PFSK-1 (cell line): ENCODE measurements at regions not wholly inside any gene's neighbourhood (a gene's known extent, or its start where the extent isn't known, plus 50 kb on each side); places are given as distances from the start of the nearest gene placed in this dataset.

Experiments
- FOXP2 ChIP-seq: optimal IDR thresholded peaks from 2 replicates; pipeline ENCODE3; 2011; ENCODE audit warnings: borderline replicate concordance, control low read depth, inconsistent platforms; ENCODE audit not compliant: insufficient read depth; ENCODE audit errors: extremely low read length, extremely low read depth
- POLR2AphosphoS5 ChIP-seq: IDR thresholded peaks from 2 replicates; pipeline ENCODE4 v1.6.1; 2012; ENCODE audit warnings: low read depth, mild to moderate bottlenecking, control low read depth, low read length, moderate library complexity
- REST ChIP-seq, 2 experiments: IDR thresholded peaks; 2 replicates each; pipeline versions ENCODE4 v1.6.1 to v1.8.0; 2011 to 2012; ENCODE audit warnings: low read depth in 2 of 2, low read length in 2 of 2, control low read depth in 1 of 2, inconsistent platforms in 1 of 2, mild to moderate bottlenecking in 1 of 2, moderate library complexity in 1 of 2; ENCODE audit not compliant: insufficient read depth in 1 of 2
- SIN3A ChIP-seq: IDR thresholded peaks from 2 replicates; pipeline ENCODE4 v1.6.1; 2012; ENCODE audit warnings: mild to moderate bottlenecking, low read length, moderate library complexity, borderline replicate concordance; ENCODE audit not compliant: insufficient read depth
- TAF1 ChIP-seq: IDR thresholded peaks from 2 replicates; pipeline ENCODE4 v1.6.1; 2012; ENCODE audit warnings: low read length, control low read depth, borderline replicate concordance; ENCODE audit not compliant: insufficient read depth

DNA sequence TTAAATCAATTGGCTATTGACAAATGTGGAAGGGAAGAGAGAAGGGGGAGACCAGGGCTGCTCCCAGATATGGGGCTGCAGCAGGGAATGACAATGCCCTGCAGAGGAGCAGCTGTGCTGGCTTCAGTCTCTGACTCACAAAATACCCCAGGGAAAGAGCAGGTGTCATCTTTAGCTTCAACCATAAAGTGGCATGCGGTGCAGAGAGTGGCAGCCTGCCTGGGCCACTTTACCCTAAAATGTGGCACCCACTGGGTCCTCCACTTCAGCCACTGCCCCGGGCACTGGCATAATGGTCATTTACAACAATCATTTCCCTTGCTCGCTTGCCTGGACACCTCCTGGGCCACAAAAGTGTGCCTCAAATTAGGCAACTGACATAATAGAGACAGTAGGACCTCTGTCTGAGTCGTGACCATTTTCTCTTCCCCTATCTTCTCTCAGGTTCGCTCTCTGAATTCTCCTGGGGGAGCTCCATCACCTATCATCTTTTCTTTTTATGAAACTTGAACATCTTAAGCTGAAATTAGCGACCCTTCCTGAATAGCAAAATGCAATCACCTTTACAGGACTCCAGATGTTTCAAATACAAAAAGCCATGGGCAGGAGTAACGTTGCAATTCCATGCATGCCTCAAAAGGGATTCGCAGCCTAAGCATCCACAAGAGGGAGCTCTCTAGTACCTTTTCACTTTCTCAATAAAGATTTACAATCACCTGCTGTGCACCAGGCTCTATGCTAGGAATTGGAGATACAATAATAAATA is 179.9 kb upstream of the ATF7IP start:
- TF ChIP-seq FOXP2 (no peak), POLR2AphosphoS5 (no peak), REST (IDR thresholded peaks at IDR 0.05; ENCODE audit: insufficient read depth in 1 of 2, low read depth in 2 of 2, low read length in 2 of 2) (no peak), TAF1 (no peak), SIN3A (no peak)

DNA sequence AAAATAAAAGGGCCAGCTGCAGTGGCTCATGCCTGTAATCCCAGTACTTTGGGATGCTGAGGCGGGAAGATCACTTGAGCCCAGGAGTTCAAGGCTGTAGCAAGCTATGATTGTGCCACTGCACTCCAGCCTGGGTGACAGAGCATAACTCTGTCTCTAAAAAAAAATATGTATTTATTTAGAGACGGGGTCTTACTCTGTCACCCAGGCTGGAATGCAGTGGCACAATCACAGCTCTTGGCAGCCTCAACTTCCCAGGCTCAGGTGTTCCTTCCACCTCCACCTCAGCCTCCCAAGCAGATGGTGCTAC is 179.3 kb upstream of the ATF7IP start:
- TF ChIP-seq REST (IDR thresholded peaks at IDR 0.05; ENCODE audit: insufficient read depth in 1 of 2, low read depth in 2 of 2, low read length in 2 of 2) (no peak), POLR2AphosphoS5 (no peak), SIN3A (no peak), FOXP2 (no peak), TAF1 (no peak)

DNA sequence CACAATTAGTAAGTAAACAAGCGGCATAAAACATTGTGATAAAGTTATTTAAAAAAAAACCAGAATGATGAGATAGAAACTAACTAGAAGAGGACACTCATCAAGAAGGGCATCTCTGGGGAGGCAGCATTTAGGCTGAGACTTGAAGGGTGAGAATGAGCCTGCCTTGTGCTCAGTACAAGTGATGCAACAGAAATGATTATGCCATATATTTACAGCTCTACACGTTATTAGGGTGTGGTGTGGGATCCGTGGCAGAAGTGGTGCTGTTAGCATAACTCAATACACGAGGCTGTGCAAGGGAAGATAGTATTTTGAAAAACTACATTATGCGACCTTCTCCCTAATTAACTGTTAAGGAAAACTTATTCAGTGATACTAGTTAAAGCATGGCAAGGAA is 178.5 kb upstream of the ATF7IP start:
- no peak for TF ChIP-seq REST (IDR thresholded peaks at IDR 0.05; ENCODE audit: insufficient read depth in 1 of 2, low read depth in 2 of 2, low read length in 2 of 2)
- TF ChIP-seq FOXP2, result no peak
- no peak for TF ChIP-seq POLR2AphosphoS5
- no peak for TF ChIP-seq SIN3A
- no peak for TF ChIP-seq TAF1

DNA sequence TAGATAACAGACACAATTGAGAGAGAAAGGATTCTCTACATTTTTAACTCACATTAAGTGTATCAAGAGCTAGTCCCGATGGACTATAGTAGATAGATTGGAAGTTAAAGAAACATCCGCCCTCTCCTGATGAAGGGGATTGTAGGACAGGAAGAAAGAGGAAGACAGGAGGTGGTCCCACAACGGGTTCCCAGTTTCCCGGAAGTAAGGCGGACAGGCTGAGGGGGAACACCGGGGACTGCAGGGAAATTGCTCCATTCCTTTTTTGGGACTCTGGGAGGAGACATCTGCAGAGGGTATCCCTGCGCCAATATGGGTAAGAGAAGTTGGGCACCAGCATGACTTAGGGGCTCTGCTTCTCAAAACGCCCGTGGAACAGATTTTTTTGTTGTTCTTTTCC is 177.5 kb upstream of the ATF7IP start:
- TF ChIP-seq POLR2AphosphoS5 (no peak), SIN3A (no peak), REST (IDR thresholded peaks at IDR 0.05; ENCODE audit: insufficient read depth in 1 of 2, low read depth in 2 of 2, low read length in 2 of 2) (no peak), TAF1 (no peak), FOXP2 (no peak)
